ENCODE measurements at regions not wholly inside any gene's neighbourhood (a gene's known extent, or its start where the extent isn't known, plus 50 kb on each side); places are given as distances from the start of the nearest gene placed in this dataset.

DNA sequence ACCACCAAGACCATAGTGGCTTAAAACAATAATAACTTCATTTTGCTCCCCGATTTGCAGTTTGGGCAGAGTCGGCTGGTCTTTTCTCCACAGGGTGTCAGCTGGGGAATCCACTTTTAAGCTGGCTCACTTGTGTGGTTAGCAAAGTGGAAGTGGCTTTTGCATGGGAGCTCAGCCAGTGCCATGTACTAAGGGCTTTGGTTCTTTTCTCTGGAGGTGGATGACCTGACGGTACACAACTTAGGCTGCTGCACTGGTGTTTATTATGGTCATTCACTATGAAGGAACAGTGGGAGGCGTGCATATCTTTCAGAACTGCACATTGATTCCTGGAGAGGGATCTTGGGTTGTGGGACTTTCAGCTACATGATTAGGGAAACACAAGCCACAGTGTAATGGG is 141.0 kb downstream of the OR2B2 start:
- DNase-seq (ENCODE audit: extremely low read depth, insufficient read length) = no peak
- H3K27me3 ChIP-seq (replicated peaks; ENCODE audit: control insufficient read depth, insufficient read depth, low read length) = no peaks in the 10 kb centered on the region
- H3K4me3 ChIP-seq (replicated peaks; ENCODE audit: low read depth, low read length) = no peak overlapping the region
- no peak for TF ChIP-seq CTCF (IDR thresholded peaks at IDR 0.05; ENCODE audit: insufficient read depth, low read length, poor library complexity, severe bottlenecking)
- H3K36me3 ChIP-seq (ENCODE audit: control insufficient read depth, insufficient read depth, low read length) = no peaks in the 10 kb centered on the region

DNA sequence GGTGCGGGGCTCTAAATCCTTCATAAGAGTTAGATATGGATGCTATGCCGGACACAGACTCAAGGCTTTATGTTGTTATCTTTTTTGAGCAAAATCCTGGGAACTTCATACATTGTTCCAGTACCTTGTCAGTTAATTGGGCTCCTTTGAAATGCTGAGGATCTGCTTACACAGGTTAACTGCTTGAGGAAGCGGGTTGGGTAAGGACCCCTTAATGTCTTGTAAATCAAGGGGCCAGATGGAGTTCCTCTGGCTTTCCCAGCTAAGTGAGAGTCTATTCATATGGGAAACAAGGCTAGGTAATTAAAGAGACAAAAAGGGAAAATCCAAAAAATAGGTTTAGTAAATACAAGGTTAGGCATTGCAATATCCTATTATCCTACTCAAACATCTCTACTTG is 141.5 kb downstream of the OR2B2 start:
- no peak for TF ChIP-seq CTCF (IDR thresholded peaks at IDR 0.05; ENCODE audit: insufficient read depth, low read length, poor library complexity, severe bottlenecking)
- Histone ChIP-seq H3K4me3 (replicated peaks; ENCODE audit: low read depth, low read length) (no peak overlapping the region), H3K36me3 (ENCODE audit: control insufficient read depth, insufficient read depth, low read length) (no peaks in the 10 kb centered on the region), H3K27me3 (replicated peaks; ENCODE audit: control insufficient read depth, insufficient read depth, low read length) (no peaks in the 10 kb centered on the region)
- no peak for DNase-seq (ENCODE audit: extremely low read depth, insufficient read length)

- no peak for TF ChIP-seq CTCF (IDR thresholded peaks at IDR 0.05; ENCODE audit: insufficient read depth, low read length, poor library complexity, severe bottlenecking)
- Histone ChIP-seq H3K4me3 (replicated peaks; ENCODE audit: low read depth, low read length) (no peak overlapping the region), H3K36me3 (ENCODE audit: control insufficient read depth, insufficient read depth, low read length) (no peaks in the 10 kb centered on the region), H3K27me3 (replicated peaks; ENCODE audit: control insufficient read depth, insufficient read depth, low read length) (no peaks in the 10 kb centered on the region)
- no peak for DNase-seq (ENCODE audit: extremely low read depth, insufficient read length)
Measured at GRCh38 chr6:27768556-27768955, 143.6 kb downstream of the OR2B2 start.

GRCh38 chr6:27767851-27768250 is 144.3 kb downstream of the OR2B2 start:
- Histone ChIP-seq H3K4me3 (replicated peaks; ENCODE audit: low read depth, low read length) (no peak overlapping the region), H3K27me3 (replicated peaks; ENCODE audit: control insufficient read depth, insufficient read depth, low read length) (no peaks in the 10 kb centered on the region), H3K36me3 (ENCODE audit: control insufficient read depth, insufficient read depth, low read length) (no peaks in the 10 kb centered on the region)
- TF ChIP-seq CTCF (IDR thresholded peaks at IDR 0.05; ENCODE audit: insufficient read depth, low read length, poor library complexity, severe bottlenecking) = no peak
- DNase-seq (ENCODE audit: extremely low read depth, insufficient read length) = no peak

- Histone ChIP-seq H3K27me3 (replicated peaks; ENCODE audit: control insufficient read depth, insufficient read depth, low read length) (no peaks in the 10 kb centered on the region), H3K4me3 (replicated peaks; ENCODE audit: low read depth, low read length) (no peak overlapping the region), H3K36me3 (ENCODE audit: control insufficient read depth, insufficient read depth, low read length) (no peaks in the 10 kb centered on the region)
- DNase-seq (ENCODE audit: extremely low read depth, insufficient read length) = no peak
- no peak for TF ChIP-seq CTCF (IDR thresholded peaks at IDR 0.05; ENCODE audit: insufficient read depth, low read length, poor library complexity, severe bottlenecking)
Measured at GRCh38 chr6:27766405-27766804, 145.8 kb downstream of the OR2B2 start.

- no peak for TF ChIP-seq CTCF (IDR thresholded peaks at IDR 0.05; ENCODE audit: insufficient read depth, low read length, poor library complexity, severe bottlenecking)
- DNase-seq (ENCODE audit: extremely low read depth, insufficient read length) = no peak
- Histone ChIP-seq H3K27me3 (replicated peaks; ENCODE audit: control insufficient read depth, insufficient read depth, low read length) (no peaks in the 10 kb centered on the region), H3K36me3 (ENCODE audit: control insufficient read depth, insufficient read depth, low read length) (no peaks in the 10 kb centered on the region), H3K4me3 (replicated peaks; ENCODE audit: low read depth, low read length) (no peak overlapping the region)
Measured at GRCh38 chr6:27765028-27765590, 147.1 kb downstream of the OR2B2 start.
